Panc1 (cell line): ENCODE measurements at regions not wholly inside any gene's neighbourhood (a gene's known extent, or its start where the extent isn't known, plus 50 kb on each side); places are given as distances from the start of the nearest gene placed in this dataset.

Experiments used
- POLR2AphosphoS5 ChIP-seq: IDR thresholded peaks from 2 replicates; pipeline ENCODE4 v1.6.1; 2012; ENCODE audit warnings: mild to moderate bottlenecking, low read depth, low read length, moderate library complexity
- TF ChIP-seq, protein P1 (sequence below): fragments of 450-650 bp; IDR thresholded peaks from 2 replicates; pipeline ENCODE4 v1.5.1; 2017; ENCODE audit warnings: mild to moderate bottlenecking
- TF ChIP-seq, protein P2 (sequence below), 2 experiments: IDR thresholded peaks; 2 replicates each; pipeline ENCODE4 v1.6.1; 2011 to 2012; ENCODE audit warnings: low read depth in 2 of 2, control low read depth in 1 of 2, low read length in 1 of 2, mild to moderate bottlenecking in 1 of 2, moderate library complexity in 1 of 2; ENCODE audit not compliant: insufficient read depth in 1 of 2

DNA sequence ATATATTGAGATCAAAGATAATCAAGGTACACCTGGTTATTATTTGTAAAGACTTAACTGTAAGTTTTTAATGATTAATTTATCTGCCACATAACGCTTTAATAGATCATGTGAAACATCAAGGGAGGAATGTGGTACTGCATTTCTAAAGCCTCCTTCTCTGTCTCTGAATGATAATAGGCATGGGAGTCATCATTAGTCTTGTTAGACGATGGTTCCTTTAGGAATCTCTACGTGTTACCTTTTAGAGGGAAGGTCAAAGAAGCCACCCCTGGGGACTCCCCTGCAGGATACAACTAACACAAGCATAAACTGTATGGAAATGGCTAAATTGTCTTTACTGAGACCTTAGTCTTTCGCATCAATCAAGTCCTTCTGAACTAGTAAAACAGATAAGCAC, 173.6 kb upstream of the MCHR2 start:
- TF ChIP-seq, protein P1, sequence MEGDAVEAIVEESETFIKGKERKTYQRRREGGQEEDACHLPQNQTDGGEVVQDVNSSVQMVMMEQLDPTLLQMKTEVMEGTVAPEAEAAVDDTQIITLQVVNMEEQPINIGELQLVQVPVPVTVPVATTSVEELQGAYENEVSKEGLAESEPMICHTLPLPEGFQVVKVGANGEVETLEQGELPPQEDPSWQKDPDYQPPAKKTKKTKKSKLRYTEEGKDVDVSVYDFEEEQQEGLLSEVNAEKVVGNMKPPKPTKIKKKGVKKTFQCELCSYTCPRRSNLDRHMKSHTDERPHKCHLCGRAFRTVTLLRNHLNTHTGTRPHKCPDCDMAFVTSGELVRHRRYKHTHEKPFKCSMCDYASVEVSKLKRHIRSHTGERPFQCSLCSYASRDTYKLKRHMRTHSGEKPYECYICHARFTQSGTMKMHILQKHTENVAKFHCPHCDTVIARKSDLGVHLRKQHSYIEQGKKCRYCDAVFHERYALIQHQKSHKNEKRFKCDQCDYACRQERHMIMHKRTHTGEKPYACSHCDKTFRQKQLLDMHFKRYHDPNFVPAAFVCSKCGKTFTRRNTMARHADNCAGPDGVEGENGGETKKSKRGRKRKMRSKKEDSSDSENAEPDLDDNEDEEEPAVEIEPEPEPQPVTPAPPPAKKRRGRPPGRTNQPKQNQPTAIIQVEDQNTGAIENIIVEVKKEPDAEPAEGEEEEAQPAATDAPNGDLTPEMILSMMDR: no peak
- no peak for TF ChIP-seq POLR2AphosphoS5
- TF ChIP-seq, protein P2, sequence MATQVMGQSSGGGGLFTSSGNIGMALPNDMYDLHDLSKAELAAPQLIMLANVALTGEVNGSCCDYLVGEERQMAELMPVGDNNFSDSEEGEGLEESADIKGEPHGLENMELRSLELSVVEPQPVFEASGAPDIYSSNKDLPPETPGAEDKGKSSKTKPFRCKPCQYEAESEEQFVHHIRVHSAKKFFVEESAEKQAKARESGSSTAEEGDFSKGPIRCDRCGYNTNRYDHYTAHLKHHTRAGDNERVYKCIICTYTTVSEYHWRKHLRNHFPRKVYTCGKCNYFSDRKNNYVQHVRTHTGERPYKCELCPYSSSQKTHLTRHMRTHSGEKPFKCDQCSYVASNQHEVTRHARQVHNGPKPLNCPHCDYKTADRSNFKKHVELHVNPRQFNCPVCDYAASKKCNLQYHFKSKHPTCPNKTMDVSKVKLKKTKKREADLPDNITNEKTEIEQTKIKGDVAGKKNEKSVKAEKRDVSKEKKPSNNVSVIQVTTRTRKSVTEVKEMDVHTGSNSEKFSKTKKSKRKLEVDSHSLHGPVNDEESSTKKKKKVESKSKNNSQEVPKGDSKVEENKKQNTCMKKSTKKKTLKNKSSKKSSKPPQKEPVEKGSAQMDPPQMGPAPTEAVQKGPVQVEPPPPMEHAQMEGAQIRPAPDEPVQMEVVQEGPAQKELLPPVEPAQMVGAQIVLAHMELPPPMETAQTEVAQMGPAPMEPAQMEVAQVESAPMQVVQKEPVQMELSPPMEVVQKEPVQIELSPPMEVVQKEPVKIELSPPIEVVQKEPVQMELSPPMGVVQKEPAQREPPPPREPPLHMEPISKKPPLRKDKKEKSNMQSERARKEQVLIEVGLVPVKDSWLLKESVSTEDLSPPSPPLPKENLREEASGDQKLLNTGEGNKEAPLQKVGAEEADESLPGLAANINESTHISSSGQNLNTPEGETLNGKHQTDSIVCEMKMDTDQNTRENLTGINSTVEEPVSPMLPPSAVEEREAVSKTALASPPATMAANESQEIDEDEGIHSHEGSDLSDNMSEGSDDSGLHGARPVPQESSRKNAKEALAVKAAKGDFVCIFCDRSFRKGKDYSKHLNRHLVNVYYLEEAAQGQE (IDR thresholded peaks at IDR 0.05; ENCODE audit: insufficient read depth in 1 of 2, low read depth in 2 of 2, low read length in 1 of 2): no peak
